RWPE2 (cell line): ENCODE measurements at regions not wholly inside any gene's neighbourhood (a gene's known extent, or its start where the extent isn't known, plus 50 kb on each side); places are given as distances from the start of the nearest gene placed in this dataset.

Source experiments
- ATAC-seq: fragments of 200-7000 bp; cut with Tn5 transposase; 3 replicates; pipeline ENCODE4 v1.9.1; 2021; ENCODE audit warnings: low read depth
- DNase-seq: peaks from one replicate; pipeline ENCODE4 v3.0.0-alpha.2; 2020; ENCODE audit warnings: low spot score
- H3K27ac ChIP-seq: fragments of 450-650 bp; 2 replicates; pipeline ENCODE4 v1.5.1; 2017; ENCODE audit warnings: mild to moderate bottlenecking; ENCODE audit not compliant: poor library complexity, severe bottlenecking
- H3K27me3 ChIP-seq: fragments of 250-450 bp; sonication (Bioruptor Pico); 2 replicates; pipeline ENCODE4 v1.5.1; 2021; ENCODE audit warnings: mild to moderate bottlenecking, moderate library complexity; ENCODE audit not compliant: insufficient read depth, poor library complexity, severe bottlenecking
- H3K36me3 ChIP-seq: fragments of 250-450 bp; sonication (Bioruptor Pico); 2 replicates; pipeline ENCODE4 v1.5.1; 2020; ENCODE audit warnings: low read depth, mild to moderate bottlenecking, moderate library complexity
- H3K4me1 ChIP-seq: fragments of 250-450 bp; sonication (Bioruptor Pico); 2 replicates; pipeline ENCODE4 v1.5.1; 2021; ENCODE audit warnings: mild to moderate bottlenecking, moderate library complexity; ENCODE audit not compliant: insufficient read depth, poor library complexity, severe bottlenecking
- H3K4me3 ChIP-seq: fragments of 250-450 bp; sonication (Bioruptor Pico); 2 replicates; pipeline ENCODE4 v1.5.1; 2021; ENCODE audit warnings: mild to moderate bottlenecking, moderate library complexity; ENCODE audit not compliant: severe bottlenecking
- H3K9me3 ChIP-seq: fragments of 250-450 bp; sonication (Bioruptor Pico); 2 replicates; pipeline ENCODE4 v1.5.1; 2021; ENCODE audit warnings: mild to moderate bottlenecking, moderate library complexity; ENCODE audit not compliant: severe bottlenecking
- CTCF ChIP-seq: fragments of 450-650 bp; IDR thresholded peaks from one replicate; pipeline ENCODE4 v1.5.1; 2017; ENCODE audit warnings: mild to moderate bottlenecking, moderate library complexity; ENCODE audit not compliant: poor library complexity, severe bottlenecking

- no peak overlapping the region for H3K27ac ChIP-seq
- DNase-seq (no peak), ATAC-seq (no peak)
- no peaks in the 10 kb centered on the region for H3K4me1 ChIP-seq
- no peak overlapping the region for H3K4me3 ChIP-seq
- H3K36me3 ChIP-seq = no peaks in the 10 kb centered on the region
- no peaks in the 10 kb centered on the region for H3K9me3 ChIP-seq
- TF ChIP-seq CTCF = no peak
- no peaks in the 10 kb centered on the region for H3K27me3 ChIP-seq
Measured at GRCh38 chrX:40852586-40852985, 117.2 kb upstream of the MED14 start.

DNA sequence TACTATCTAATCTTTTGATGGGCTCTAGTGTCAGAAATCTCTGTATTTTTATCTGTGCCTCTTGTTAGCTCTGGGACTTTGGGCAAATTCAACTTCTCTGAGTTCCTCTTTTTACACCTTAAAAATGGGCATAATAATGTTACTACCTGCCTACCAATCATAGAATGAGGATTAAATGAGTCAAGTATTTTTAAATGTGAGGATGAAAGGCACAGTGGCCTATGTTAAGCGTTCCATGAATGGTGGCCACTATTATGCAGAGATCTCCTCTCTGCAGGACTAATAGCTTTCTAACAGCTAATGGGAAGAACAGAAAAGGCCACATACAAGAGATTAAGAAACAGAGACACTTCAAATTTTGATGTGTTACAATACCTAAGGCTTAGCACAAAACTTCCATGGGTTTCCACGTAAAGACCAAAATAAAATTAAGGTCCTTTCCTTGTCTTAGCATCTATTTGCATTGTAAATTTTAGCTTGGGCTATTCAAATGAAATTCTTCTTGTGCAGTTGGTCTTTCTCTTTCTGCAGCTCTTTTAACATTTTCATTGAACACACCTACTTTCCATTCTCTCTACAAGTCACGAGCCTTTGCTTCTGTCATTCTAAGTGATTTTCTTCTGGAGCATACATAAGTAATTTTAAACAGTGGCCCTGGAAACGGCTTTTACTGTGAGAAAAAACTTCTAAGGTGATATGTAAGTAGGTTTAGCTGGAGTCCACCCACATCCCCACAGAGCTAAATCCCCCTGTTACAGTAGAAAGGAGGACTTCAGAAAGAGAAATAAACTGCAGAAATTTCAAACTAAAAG, 117.9 kb upstream of the MED14 start:
- no peaks in the 10 kb centered on the region for H3K9me3 ChIP-seq
- ATAC-seq (no peak), DNase-seq (no peak)
- no peaks in the 10 kb centered on the region for H3K36me3 ChIP-seq
- no peak overlapping the region for H3K27ac ChIP-seq
- no peaks in the 10 kb centered on the region for H3K27me3 ChIP-seq
- no peaks in the 10 kb centered on the region for H3K4me1 ChIP-seq
- no peak for TF ChIP-seq CTCF
- no peak overlapping the region for H3K4me3 ChIP-seq

- no peak for TF ChIP-seq CTCF
- ATAC-seq = no peak
- no peaks in the 10 kb centered on the region for H3K9me3 ChIP-seq
- H3K36me3 ChIP-seq = no peaks in the 10 kb centered on the region
- H3K27ac ChIP-seq = no peak overlapping the region
- DNase-seq = no peak
- H3K27me3 ChIP-seq = no peaks in the 10 kb centered on the region
- H3K4me1 ChIP-seq = no peaks in the 10 kb centered on the region
- no peak overlapping the region for H3K4me3 ChIP-seq
Measured at GRCh38 chrX:40853816-40854123, 118.4 kb upstream of the MED14 start.

DNA sequence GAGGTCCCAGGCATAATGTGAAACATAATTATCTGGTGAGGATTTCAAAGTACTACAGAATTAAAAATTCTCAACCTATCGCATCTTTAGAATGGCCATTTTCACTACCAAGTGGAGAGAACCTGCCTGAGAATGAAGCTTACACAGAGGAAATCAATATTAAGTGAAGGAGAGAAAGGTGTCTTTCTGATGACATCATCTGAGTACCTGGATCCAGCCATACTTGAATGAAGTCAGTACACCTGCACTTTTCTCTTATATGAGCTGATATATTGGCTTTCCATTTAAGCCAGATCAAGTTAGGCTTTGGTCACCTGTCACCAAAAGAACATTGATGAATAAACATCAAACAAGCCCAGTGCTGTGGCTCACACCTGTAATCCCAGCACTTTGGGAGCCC, 118.9 kb upstream of the MED14 start:
- Histone ChIP-seq H3K36me3 (no peaks in the 10 kb centered on the region), H3K4me3 (no peak overlapping the region), H3K4me1 (no peaks in the 10 kb centered on the region), H3K27me3 (no peaks in the 10 kb centered on the region), H3K27ac (no peak overlapping the region), H3K9me3 (no peaks in the 10 kb centered on the region)
- ATAC-seq (no peak), DNase-seq (no peak)
- TF ChIP-seq CTCF = no peak

DNA sequence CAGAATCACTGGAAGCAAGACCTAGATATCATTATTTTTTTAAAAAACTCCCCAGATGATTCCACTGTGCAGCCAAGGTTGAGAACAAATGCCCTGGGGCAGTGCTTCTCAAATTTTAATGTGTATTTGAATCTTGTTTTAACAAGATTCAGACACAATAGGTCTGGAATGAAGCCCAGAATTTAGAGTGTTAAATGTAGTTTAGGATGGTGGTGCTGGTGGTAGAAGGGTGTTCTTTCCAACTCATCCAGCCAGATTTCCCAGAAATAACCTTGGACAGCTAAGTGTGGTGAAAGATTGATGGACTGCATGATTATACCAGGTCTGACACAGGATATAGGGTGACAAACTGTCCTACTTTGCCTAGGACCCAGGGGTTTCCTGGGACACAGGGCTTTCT, 120.1 kb upstream of the MED14 start:
- Histone ChIP-seq H3K4me1 (no peaks in the 10 kb centered on the region), H3K9me3 (no peaks in the 10 kb centered on the region), H3K27me3 (no peaks in the 10 kb centered on the region), H3K27ac (peak overlapping the region; percentile 22), H3K36me3 (no peaks in the 10 kb centered on the region), H3K4me3 (no peak overlapping the region)
- DNase-seq (no peak), ATAC-seq (peak; percentile 60)
- no peak for TF ChIP-seq CTCF
